HG02678 (cell line): ENCODE measurements at regions not wholly inside any gene's neighbourhood (a gene's known extent, or its start where the extent isn't known, plus 50 kb on each side); places are given as distances from the start of the nearest gene placed in this dataset.

Experiments
- ATAC-seq: cut with Tn5 transposase; IDR thresholded peaks from one replicate; pipeline ENCODE4 v1.9.1; 2021; ENCODE audit warnings: mild to moderate bottlenecking, moderate library complexity; ENCODE audit not compliant: unreplicated experiment

DNA sequence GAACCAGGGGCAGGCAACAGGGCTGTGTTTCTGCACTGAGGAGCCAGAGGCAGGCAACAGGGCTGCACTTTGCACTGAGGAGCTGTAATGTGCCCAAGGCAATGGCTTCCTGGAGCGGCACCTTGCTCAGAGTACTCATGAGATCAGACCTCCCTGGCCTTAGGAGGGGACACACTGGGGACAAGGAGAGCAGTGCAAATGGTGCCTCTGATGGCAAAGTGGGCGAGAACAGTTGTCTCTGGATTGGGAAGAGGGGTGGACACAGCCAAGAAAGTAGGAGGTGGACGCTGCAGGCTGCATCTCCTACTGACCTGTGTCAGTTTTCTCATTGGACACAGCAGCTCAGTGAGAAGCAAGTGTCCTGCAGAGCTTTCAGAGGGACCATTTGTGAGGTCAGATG is 1443.3 kb downstream of the TBC1D22A start:
- ATAC-seq: no peak

- no peak for ATAC-seq
Measured at GRCh38 chr22:48205161-48205560, 1442.7 kb downstream of the TBC1D22A start.

DNA sequence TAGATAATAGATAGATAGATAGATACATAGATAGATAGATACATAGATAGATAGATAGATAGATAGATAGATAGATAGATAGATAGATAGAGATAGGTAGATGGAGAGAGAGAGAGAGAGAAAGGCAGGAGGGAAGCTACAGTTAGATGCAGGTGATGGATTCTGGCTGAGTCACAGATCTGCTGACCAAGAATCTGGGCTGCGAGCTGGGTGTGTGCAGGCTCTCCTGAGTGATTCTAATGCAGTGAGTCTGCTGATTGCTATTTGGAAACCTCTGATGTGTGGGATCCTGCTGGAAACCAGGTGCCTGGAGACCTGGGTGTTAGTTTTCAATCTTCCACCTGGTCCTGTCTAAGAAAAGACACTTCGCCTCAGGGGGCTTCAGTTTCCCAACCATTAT is 1441.8 kb downstream of the TBC1D22A start:
- ATAC-seq: no peak

DNA sequence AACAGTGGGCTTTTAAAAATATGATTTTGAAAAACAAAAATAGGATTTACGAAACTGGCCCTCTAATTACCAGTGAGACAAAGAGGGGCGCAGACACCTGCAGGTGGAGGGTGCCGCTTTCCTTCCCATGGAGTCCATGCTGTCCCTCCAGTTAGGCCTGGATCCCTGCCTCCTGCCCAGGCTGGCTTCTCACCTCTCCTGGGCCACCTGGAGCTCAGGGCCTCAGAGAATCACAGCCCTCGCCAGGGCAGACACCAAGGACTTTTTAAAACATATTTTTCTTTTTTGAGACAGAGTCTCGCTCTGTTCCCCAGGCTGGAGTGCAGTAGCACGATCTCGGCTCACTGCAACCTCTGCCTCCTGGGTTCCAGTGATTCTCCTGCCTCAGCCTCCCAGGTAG is 1437.2 kb downstream of the TBC1D22A start:
- no peak for ATAC-seq

DNA sequence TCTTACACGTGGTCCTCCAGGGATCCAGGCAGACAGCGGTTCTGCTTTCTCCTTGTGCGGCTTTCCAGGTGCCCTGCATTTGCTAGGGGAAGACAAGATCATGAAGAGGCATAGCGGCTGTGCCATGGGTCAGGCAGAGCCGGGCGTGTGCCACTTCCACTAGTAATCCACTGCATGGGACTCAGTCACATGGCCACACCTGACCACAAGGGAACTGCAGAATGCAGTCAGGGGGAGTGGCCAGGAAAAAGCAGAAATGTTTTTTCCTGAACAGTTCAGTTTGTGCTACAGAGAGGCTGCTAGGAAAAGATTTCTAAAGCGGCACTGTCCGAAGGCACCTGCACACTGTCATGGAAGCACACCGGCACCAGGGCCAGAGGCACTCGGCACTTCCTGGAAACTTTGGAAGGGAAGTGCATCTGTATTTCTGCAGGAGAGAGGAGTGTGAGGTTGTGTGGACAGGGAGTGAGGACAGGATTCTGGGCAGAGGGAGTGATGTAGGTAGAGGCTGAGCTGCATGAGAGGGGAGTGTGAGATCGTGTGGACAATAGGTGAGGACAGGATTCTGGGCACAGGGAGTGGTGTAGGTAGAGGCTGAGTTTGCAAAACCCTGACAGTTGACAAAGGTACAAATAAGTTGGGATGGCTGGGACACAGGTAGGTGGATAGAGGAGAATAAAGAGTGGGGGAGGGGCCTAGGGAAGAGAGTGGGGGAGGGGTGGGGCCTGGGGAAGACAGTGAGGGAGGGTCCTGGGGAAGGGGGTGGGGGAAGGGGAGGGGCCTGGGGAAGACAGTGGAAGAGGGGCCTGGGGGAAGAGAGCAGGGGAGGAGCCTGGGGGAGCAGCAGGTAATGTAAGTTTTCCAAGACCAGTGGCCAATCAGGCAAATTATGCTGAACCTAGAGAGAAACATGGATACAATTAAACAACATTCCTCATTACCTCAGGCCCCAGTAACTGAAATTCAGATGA is 1436.3 kb downstream of the TBC1D22A start:
- ATAC-seq: no peak

DNA sequence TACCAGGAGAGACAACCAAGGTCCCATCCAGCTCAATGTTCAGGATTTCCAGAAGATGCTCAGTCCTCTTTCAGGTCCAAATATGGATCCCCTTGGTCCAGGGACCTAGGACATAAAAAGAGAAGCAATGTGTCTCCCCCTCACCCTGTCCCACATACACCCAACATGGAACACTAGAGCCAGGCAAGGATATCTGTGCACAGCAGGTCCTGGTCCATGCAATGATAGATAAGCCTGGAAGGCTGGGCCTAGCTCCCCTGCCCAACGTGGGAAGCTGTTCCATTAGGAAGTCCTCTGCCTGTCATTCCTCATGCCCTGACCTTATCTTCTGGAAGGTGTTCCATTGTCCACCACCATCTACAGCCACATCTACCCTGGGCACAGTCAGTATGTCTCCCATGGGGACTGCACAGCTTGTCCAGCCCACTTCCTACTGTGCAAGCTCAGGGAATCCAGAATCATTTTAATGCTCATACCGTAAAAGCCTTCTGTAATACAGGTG is 1434.8 kb downstream of the TBC1D22A start:
- no peak for ATAC-seq

- no peak for ATAC-seq
Measured at GRCh38 chr22:48192920-48193319, 1430.5 kb downstream of the TBC1D22A start.

- no peak for ATAC-seq
Measured at GRCh38 chr22:48192071-48192470, 1429.6 kb downstream of the TBC1D22A start.

- no peak for ATAC-seq
Measured at GRCh38 chr22:48188231-48188721, 1425.8 kb downstream of the TBC1D22A start.

GRCh38 chr22:48187356-48187755 is 1424.9 kb downstream of the TBC1D22A start:
- ATAC-seq: no peak

- ATAC-seq: no peak
Measured at GRCh38 chr22:48186146-48186790, 1423.8 kb downstream of the TBC1D22A start.

GRCh38 chr22:48185071-48186055 is 1422.9 kb downstream of the TBC1D22A start:
- no peak for ATAC-seq

DNA sequence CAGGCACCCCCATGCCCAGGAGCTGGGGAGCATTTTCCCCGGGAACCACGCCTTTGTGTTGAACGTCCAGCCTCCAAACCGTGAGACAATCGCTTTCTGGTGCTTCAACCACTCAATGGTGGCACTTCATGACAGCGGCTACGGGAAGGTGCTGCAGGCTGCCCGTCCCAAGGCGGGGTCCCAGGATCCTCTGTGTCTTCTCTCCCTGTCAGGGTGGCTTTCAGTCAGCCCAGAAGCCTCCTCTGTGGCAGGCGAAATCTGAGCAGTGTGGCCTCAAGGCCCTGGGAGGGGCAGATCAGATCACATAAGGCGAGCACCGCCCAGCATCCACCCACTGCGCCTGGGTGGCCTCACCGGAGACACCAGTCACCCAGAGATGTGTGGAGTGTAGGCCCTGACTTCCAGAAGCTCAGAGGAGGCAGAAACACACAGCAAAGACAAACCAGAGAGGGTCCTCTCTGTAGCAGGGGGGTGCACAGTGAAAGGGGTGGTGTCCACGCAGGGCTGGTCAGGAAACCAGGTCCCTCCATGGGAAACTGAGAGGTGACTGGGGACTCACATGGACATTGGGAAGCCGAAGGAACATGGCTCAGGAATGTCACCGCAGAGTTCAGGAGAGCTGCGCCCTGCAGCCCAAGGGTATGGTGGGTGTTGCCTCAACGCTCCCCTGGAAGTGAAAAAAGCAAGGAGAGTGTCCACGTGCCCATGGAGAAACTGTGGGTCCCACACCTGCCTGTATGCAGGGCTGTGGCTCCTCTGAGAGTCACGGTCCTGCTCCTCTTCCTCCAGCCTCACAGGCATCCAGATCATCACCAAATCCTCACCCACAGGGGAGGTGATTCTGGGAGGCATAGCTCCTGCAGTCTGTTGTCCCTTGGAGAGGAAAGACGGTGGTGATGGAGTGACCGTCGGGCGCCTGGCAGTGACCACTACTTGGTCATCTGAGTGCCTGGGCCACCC is 1420.7 kb downstream of the TBC1D22A start:
- no peak for ATAC-seq

- ATAC-seq: no peak
Measured at GRCh38 chr22:48182031-48182430, 1419.6 kb downstream of the TBC1D22A start.

- ATAC-seq: no peak
Measured at GRCh38 chr22:48181263-48181955, 1419.0 kb downstream of the TBC1D22A start.

- ATAC-seq: no peak
Measured at GRCh38 chr22:48180631-48181030, 1418.2 kb downstream of the TBC1D22A start.

DNA sequence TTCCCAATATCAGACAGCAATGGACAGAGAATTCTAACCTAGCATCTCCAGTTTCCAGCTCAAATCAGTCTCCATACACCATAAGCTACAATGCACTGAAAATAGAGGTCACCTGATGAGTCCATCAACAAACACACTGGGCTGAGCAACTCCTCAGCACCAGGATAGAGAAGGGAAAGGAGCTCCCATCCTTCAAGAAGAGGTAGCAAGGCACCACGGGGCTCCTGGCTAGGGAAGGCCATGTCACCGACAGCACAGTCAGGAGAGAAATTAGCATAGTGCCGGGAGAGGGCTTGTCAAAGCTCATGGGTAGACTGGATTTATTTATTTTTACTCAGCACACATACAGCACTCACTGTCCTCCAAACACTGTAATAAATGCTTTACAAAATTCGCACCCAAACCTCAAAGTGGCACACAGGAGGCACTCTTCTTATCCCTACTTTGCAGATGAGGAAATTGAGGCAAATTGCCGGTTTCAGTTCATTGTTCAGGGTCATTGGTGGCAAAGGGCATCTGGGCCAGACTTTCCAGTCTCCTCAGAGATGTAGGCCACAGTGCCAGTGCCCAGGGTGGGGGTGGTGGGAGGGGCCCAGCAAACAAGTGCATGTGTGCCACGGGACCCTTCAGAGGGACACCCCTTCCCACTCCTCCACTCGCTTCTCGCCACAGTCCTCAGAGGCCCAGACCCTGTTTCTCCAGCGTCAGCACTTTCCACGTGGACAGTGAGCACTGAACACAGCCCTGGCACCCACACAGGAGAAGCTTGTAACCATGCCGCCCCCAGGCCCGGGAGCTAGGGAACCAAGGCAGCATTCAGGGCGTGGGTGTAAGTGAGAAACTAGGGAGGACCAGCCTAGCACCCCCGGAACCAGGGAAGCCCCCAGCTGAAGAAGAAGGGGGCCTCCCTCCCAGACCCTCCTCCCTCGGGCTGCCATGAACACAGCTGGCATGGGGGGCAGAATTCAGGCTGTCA is 1417.4 kb downstream of the TBC1D22A start:
- no peak for ATAC-seq

DNA sequence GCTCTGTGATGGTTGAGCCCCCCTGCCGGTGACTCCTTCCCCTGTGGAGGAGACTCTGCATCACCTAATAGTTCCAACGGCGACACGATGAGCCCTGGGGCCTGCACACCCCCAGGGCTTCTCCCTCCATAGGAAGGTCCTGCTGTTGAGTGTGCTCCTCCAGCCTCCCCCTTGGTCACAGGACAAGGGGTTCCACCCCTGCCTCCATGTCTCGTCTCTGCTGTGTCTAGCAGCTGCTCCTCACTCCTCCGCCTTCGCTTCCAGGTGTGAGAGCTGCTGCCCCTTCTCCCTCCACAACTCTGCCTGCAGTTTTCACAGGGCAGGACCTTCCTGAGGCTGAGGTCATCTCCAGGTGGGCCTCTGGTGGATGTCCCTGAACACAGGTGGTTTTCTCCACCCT is 1416.1 kb downstream of the TBC1D22A start:
- ATAC-seq: no peak
